RWPE2 (cell line): ENCODE measurements at regions not wholly inside any gene's neighbourhood (a gene's known extent, or its start where the extent isn't known, plus 50 kb on each side); places are given as distances from the start of the nearest gene placed in this dataset.

Source experiments
- ATAC-seq: fragments of 200-7000 bp; cut with Tn5 transposase; 3 replicates; pipeline ENCODE4 v1.9.1; 2021; ENCODE audit warnings: low read depth
- DNase-seq: peaks from one replicate; pipeline ENCODE4 v3.0.0-alpha.2; 2020; ENCODE audit warnings: low spot score
- H3K27ac ChIP-seq: fragments of 450-650 bp; 2 replicates; pipeline ENCODE4 v1.5.1; 2017; ENCODE audit warnings: mild to moderate bottlenecking; ENCODE audit not compliant: poor library complexity, severe bottlenecking
- H3K27me3 ChIP-seq: fragments of 250-450 bp; sonication (Bioruptor Pico); 2 replicates; pipeline ENCODE4 v1.5.1; 2021; ENCODE audit warnings: mild to moderate bottlenecking, moderate library complexity; ENCODE audit not compliant: insufficient read depth, poor library complexity, severe bottlenecking
- H3K36me3 ChIP-seq: fragments of 250-450 bp; sonication (Bioruptor Pico); 2 replicates; pipeline ENCODE4 v1.5.1; 2020; ENCODE audit warnings: low read depth, mild to moderate bottlenecking, moderate library complexity
- H3K4me1 ChIP-seq: fragments of 250-450 bp; sonication (Bioruptor Pico); 2 replicates; pipeline ENCODE4 v1.5.1; 2021; ENCODE audit warnings: mild to moderate bottlenecking, moderate library complexity; ENCODE audit not compliant: insufficient read depth, poor library complexity, severe bottlenecking
- H3K4me3 ChIP-seq: fragments of 250-450 bp; sonication (Bioruptor Pico); 2 replicates; pipeline ENCODE4 v1.5.1; 2021; ENCODE audit warnings: mild to moderate bottlenecking, moderate library complexity; ENCODE audit not compliant: severe bottlenecking
- H3K9me3 ChIP-seq: fragments of 250-450 bp; sonication (Bioruptor Pico); 2 replicates; pipeline ENCODE4 v1.5.1; 2021; ENCODE audit warnings: mild to moderate bottlenecking, moderate library complexity; ENCODE audit not compliant: severe bottlenecking
- CTCF ChIP-seq: fragments of 450-650 bp; IDR thresholded peaks from one replicate; pipeline ENCODE4 v1.5.1; 2017; ENCODE audit warnings: mild to moderate bottlenecking, moderate library complexity; ENCODE audit not compliant: poor library complexity, severe bottlenecking

- H3K4me3 ChIP-seq, result no peak overlapping the region
- no peak overlapping the region for H3K27ac ChIP-seq
- ATAC-seq, result peak; percentile 41; the same call in 2 of the 3 replicates
- H3K27me3 ChIP-seq, result no peaks in the 10 kb centered on the region
- no peak for TF ChIP-seq CTCF
- no peaks in the 10 kb centered on the region for H3K4me1 ChIP-seq
- no peaks in the 10 kb centered on the region for H3K9me3 ChIP-seq
- H3K36me3 ChIP-seq, result no peaks in the 10 kb centered on the region
- DNase-seq, result peak; percentile 48
Measured at GRCh38 chr15:62469874-62470688, 305.0 kb upstream of the C2CD4B start.

- no peak for TF ChIP-seq CTCF
- Histone ChIP-seq H3K27ac (no peak overlapping the region), H3K4me1 (no peaks in the 10 kb centered on the region), H3K9me3 (no peaks in the 10 kb centered on the region), H3K4me3 (no peak overlapping the region), H3K36me3 (no peaks in the 10 kb centered on the region), H3K27me3 (no peaks in the 10 kb centered on the region)
- ATAC-seq, result peak; percentile 34; the same call in 1 of the 3 replicates
- no peak for DNase-seq
Measured at GRCh38 chr15:62472616-62473299, 307.7 kb upstream of the C2CD4B start.

GRCh38 chr15:62474021-62474770, 309.1 kb upstream of the C2CD4B start:
- ATAC-seq (no peak), DNase-seq (no peak)
- Histone ChIP-seq H3K4me3 (no peak overlapping the region), H3K27ac (no peak overlapping the region), H3K27me3 (no peaks in the 10 kb centered on the region), H3K36me3 (no peaks in the 10 kb centered on the region), H3K9me3 (no peaks in the 10 kb centered on the region), H3K4me1 (no peaks in the 10 kb centered on the region)
- TF ChIP-seq CTCF, result no peak

GRCh38 chr15:62474771-62475124, 309.7 kb upstream of the C2CD4B start:
- H3K4me1 ChIP-seq, result no peaks in the 10 kb centered on the region
- DNase-seq (no peak), ATAC-seq (no peak)
- H3K27ac ChIP-seq, result no peak overlapping the region
- no peaks in the 10 kb centered on the region for H3K9me3 ChIP-seq
- H3K4me3 ChIP-seq, result no peak overlapping the region
- no peaks in the 10 kb centered on the region for H3K36me3 ChIP-seq
- TF ChIP-seq CTCF, result no peak
- no peaks in the 10 kb centered on the region for H3K27me3 ChIP-seq
